ENCODE measurements at regions not wholly inside any gene's neighbourhood (a gene's known extent, or its start where the extent isn't known, plus 50 kb on each side); places are given as distances from the start of the nearest gene placed in this dataset.

DNA sequence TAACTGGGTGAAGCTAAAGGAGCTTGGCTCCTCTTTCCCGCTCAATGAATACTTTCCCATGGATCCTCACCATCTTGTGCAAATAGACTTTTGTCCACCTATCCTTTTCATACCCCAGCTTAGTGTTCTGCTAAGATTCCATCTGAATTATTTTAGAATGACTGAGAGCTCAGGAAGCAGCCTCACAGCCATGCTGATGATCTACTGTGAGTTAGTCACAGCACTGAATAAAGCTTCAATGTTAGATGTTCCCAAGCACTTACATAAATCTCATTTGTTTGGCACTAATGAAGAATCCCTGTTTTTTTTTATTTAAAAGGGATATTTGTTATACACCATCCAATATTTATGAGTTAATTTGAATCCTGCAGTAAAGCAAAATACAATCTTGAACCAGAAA lies 317.6 kb upstream of the TRPC7 start:
- DNase-seq, result no peak

DNA sequence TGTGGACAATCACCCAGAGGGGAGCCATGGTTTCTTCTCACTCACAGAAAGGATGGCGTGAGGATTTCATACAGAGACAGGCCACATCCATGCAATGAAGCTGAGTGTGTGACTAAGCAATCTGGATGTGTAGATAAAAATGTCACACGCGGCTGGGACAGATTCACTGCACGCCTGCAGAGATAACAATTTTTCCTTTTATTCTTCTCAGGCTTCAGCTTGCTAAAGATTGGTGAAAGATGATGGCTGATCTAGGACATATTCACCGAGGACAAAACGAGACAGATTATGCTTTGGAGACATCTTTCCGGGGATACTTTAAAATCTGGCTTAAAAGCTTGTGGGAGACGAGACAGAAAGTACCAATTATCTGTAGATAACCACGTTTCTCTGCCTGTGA lies 313.9 kb upstream of the TRPC7 start:
- no peak for DNase-seq

DNA sequence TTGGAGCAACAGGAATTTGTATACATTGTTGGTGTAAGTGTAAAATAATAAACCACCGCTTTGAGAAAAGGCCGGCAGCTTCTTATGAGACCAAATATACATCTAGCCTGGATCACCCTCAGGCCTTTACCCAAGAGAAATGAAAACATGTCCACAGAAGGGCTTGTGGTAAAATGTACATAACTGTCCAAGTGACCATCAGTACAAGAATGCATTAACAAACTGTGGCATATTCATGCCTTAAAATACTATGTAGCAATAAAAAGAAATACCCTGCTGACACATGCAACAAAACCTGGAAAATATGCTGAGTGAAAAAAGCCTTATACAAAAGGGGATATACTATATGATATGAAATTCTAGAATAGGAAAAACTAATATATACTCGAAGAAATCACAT lies 311.9 kb upstream of the TRPC7 start:
- DNase-seq, result peak; percentile 2

DNA sequence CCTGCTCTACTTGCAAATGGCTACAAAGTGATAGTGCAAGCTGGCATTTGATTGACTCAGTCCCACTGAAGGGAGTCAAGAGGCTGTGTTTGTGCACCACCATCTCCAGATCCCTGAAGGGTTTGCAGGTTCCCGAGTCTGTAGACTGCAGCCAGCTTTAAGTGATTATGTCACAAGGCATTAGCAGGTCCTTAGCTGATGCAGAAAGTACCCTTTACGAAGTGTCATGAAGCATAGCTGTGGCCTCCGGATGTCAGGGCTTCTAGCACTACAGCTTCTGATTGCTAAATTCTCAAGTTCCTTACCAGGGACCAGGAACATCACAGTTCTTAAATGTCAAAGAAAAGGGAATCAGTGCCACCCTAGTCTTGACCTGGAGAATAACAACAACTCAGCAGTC lies 311.3 kb upstream of the TRPC7 start:
- no peak for DNase-seq

DNA sequence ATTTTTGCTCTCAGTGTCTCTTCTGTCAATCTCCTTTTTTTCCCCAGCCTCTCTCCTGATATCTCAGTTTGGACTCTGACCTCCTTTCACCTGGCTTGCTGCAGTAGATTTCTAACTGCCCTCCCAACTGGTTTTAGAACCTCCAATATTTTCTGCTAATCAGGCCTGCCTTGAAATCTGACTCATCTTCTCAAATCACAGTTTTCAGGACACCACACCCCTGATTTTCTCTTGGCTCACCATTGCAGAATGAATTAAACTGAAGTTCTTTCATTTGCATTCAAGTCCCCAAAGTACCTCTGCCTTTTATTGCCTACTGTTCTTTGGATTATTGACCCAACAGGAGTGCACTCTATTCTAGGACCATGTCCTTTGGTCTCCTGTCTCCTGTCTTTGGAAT lies 310.4 kb upstream of the TRPC7 start:
- DNase-seq, result no peak

DNA sequence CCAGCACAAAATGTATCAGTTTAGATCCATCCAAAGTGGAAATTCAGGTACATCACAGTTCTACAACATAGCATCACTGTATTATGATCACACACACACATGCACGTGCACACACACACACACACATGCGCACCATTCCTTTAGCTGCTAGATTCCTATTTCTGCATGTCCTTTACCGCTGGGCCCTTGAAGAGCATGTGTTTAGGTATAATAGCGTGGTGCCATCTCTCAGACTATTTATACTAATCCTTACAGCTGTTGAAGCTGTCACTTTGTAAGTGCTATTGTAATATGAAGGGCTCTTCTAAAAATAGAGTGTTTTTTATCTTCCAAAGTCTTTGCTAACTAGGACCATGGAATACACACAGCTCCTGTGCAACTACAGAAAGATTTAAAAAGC lies 308.8 kb upstream of the TRPC7 start:
- DNase-seq, result no peak

DNA sequence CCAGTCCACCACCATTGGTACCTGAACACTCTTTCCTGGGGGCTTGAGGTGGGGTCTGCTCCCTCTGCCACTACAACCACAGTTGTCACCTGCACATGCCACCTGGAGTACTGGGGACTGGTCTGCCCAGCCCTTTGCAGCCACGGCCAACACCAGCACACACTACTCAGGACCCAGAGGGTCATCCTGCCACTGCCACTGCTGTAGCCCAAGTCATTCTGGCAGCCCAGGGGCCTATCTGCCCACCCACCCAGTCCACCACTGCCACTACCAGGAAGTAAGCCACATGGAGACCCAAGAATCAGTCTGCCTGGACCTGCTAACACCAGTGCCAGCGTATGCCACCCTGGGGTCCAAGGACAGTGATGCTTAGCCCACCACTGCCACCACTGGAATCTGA lies 302.4 kb upstream of the TRPC7 start:
- no peak for DNase-seq

DNA sequence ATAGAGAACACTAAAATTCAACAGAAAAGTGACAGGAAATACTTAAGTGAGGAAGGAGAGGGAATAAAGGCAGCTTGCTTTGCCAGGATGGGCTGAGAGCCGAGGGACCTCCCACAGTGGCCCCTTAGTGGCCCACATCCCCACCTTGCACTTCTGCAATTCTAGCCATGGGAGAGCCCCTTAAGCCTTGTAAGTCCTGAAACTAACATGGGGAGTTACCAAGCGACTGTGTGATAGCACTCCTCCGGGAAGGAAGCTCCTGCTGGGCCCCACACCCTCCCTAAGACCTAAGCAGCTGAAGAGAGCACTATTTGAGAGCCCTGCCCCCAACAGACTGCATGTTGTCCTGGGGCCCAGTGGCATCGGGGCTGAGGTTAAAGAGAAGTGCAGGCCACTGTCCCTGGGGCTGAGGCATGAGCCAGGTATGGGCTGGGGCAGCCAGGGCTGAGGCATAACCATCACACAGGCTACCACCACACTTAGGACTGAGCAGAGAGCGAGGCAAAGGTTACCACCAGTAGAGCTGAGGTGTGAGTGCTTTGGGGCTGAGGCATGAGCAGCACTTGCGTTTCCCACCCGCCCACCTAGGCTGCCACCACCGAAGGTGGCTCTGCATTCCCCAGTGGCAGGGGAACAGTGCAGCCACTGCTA lies 301.8 kb upstream of the TRPC7 start:
- no peak for DNase-seq

DNA sequence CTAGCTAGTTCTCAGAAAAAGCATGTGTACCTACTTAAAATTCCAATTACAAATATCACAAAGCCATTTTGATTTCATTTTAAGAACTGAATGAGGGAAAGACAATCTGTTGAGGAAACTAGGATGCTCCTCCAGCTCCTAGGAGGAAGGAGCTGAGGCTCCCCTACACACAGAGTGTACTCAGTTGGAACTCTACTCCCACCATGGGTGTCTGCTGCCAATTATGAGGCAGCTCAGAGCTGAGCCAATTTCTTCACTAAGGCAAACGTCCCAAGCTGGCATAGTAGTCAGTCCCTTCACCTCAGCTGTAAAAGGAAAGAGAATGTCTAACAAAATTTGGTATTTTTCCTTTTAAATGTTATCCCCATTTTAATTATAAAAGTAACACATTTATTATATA lies 300.0 kb upstream of the TRPC7 start:
- no peak for DNase-seq

DNA sequence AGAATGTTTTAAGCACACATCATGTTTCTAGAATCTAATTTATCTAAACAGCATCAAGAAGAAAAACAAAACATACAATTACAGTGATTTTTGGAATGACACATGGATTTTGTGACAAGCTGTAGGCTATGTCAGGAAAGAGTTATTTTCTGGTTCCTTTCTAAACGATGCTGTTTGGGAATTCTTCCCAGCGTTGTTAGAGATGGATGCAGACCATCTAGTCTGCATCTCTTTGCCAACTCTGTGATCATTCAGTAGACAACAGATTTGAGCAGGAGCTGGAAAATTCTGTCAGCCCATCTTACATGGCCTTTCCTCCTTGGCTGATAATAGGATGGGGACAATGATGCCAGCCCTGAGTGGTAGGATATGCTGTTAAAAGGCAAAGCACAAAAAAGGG lies 295.7 kb upstream of the TRPC7 start:
- no peak for DNase-seq

DNA sequence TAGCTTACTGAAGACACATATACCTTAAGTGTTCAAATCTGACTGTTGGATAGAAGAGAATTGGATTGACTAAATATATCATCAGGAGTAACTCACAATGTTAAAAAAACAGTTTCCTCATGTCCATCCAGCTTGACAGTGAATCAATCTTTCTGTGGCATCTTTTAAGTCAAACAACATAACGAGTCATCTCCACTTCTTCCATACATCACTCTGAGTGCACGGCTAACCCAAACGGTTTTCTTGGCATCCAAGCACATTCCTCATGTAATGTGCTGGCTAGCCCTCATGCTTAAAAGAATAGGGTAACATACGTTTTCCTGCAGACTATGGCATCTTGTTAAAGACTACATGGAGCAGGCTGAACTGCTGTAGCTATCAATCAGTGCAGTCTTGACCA lies 291.5 kb upstream of the TRPC7 start:
- no peak for DNase-seq

DNA sequence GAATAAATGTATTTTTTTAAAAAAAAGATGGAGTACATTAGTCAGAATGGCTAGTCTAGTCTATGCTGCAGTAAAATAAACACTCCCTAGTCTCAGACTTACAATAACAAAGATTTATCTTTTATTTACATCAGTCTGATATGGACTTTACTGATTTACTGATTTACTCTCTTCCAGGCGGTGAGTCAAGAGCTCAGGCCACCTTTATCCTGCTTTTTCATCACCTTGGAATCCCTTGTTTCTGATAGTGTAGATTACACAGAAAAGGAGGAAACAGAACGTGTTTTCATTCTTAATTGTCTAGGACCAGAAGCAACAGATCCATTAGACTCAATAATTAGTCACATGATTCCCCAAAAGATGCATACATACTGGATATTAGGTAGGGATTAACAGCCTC lies 290.1 kb upstream of the TRPC7 start:
- no peak for DNase-seq

DNA sequence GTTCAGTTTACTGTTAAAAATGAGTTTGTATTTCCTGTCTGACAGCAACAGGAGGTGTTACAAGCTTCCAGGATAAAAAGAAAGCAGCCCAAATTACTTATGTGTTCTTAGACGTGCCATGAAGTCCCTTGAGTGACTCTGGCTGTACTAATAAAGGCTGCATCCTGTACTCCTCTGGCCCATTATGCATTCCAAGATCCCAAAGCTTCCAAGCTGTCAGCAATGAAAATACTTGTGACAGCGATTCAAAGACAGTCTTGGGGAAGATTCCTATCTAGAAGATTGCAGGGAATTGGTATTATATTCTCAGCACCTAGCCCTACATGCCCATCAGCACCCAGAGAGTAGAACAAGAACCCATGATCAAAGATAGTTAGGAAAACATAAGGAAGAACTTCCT lies 281.6 kb upstream of the TRPC7 start:
- DNase-seq, result no peak

DNA sequence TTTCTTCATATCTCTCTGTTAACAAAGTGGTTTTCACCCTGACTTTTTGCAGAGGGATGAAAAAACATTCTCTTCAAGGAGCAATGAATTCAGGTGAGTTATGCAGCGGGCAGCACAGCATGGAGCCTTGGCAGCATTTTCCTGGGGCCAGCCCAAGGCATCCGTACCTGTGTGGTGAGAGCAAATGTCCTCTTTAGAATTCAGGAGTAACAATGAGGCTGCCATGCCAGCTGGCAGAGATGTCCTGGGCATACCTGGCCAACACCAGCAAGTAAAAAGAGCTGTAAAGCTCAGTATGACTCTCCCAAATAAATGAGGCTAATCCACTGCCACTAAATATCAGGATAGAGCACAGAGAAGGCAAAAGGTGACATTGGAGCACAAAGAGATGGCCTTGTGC lies 277.6 kb upstream of the TRPC7 start:
- DNase-seq, result no peak

DNA sequence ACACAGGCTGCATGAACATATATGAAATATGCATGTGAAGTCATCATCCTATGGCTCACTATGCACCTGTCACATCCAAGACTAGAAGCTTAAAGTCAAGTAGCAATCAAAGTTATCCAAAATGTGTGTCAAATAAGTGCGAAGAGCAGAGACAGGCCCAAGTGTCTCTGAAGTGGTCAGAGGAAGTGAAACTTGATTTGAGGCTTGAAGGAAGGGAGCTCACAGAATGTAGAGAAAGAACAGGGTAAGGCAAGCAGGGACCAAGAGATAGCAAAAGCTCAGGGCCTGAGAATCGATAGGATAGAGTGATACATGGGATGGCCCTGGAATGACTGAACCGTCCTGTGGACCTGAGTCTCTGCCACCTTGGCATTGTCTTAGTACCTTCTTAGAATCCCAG lies 274.3 kb upstream of the TRPC7 start:
- no peak for DNase-seq

DNA sequence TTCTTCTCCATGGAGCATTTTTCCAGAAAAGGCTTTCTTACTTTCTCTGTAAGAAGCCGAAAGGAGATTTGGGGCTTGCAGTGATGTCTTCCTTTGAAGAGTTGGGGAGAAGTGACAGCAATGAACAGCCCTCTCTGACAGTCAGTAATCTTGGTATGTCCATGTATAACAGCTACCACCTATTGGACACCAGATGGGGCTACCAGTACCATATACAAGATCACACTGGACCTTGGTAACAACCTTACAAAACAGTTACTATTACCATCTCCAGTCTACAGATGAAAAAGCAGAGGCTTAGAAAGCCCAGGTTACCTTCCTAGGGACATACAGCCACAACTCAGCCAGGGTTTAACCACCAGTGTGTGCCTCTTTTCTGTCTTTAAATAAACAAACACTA lies 272.7 kb upstream of the TRPC7 start:
- no peak for DNase-seq

DNA sequence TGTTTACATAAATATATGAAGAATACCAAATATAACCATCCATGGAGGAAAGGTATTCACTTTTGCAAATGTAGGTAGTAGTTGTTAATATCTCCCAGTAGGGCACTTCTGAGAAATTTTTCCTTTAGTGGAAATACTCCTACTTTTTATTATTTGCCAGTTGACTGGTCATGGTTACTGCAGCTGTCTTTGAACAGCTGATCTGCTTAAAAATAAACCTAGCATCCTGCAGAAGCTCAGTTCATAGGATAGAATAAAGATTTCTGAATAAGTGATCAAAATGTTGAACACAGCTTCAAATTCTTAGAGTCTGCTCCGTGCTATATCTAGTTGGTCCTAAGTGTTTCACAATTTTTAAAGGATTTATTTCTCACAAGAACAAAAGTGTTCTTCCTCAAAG lies 270.7 kb upstream of the TRPC7 start:
- no peak for DNase-seq

DNA sequence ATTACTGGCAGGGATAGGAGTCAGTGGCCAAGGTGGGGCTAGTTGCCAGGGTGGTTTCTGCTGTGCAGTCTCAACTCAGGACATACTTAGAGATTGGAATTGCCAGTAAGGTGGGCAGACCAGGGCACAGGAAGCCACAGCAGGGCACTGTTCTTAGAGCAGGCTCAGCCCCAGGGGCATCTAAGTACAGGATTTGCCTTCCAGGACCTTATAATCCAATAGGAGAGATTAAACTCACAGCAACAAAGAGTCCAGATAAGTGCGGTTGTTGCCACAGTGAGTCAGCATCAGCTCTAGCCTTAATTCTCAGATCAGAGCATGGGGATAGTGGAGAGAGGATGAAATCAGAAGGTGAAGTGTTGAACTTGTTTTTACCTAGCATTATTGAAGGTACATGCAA lies 265.8 kb upstream of the TRPC7 start:
- DNase-seq, result no peak

DNA sequence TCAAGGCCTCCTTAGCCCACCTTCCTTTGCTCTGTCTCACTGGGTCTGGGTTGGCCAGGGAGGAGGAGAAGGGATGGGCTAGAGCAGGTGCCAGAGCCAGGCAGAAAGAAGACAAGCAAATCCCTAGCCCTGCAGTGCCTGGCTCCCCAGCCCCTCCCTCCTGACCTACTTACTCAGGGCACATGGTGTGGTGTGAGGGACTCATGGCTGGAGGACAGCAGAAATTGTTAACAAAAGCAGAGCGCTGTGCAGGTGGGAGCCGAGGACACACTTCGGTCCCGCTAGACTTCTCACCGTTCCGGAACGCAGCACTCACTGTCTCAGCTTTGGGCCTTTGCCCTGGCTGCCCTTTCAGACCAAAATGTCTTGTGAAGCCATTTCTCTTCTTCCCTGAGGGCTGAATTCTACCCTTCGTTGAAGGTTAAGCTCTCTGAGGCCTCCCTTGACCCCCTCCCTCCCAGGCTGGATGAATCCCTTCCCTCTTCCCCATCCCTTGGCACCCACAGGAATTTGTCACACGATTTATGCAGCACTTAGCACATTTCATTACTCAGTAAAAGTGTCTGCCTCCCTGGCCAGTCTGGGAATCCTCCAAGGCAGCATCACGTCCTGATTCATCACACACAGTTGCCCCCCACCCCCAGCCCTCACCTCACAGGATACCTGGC lies 263.9 kb upstream of the TRPC7 start:
- no peak for DNase-seq

DNA sequence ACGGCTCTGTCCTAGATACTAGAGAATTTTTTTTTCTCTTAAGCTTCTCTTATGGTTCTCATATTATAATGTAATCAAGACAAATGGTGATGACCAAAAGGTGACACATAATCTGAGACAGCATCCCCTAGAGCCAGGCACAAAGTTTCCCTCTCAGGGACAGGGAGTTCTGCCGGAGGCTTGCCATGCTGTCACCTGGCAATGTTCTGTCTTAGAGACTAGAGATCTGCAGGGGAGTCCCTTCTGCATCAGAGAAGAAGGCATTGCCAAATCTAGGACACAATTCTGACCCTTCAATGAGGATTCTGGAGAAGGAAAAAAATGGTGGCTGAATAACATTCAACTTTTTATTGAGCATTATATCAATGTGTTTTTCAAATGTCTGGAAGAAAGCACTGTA lies 261.2 kb upstream of the TRPC7 start:
- no peak for DNase-seq

DNA sequence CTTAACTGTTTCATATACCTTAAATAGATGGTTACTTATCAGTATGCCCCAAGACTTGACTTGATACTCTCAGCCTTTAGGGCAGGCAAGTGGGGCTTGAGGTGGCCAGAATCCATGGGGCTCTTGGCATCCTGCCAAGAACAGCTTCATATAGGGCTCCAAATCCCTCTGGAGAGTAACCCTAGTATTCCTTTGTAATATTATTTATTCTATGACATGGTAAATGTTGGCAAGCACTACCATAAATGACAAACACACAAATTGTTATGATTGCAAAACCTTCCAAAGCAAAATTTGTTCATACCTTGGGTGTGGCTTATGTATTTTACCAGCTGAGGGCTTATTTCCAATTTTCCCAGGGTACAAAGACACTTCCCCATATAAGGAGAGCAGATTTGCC lies 257.4 kb upstream of the TRPC7 start:
- DNase-seq, result no peak

DNA sequence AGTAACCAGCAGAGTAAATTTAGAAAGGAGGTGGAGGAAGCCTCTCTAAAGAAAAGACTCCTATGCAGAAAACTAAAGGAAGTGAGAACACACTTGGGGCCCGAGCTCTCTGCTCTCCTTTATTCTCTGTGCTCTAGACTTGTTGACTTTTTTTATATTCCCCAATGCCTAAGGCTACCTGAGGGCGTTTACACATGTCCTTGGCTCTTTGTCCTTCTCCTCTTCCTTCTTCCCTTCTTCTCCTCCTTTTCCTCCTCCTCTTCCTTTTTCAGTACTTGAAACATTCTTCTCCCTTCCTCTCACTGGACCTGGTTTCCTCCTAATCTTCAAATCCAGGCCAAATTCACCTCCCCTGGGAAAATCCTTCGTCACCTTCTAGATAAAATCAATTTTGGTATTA lies 256.4 kb upstream of the TRPC7 start:
- DNase-seq, result no peak

DNA sequence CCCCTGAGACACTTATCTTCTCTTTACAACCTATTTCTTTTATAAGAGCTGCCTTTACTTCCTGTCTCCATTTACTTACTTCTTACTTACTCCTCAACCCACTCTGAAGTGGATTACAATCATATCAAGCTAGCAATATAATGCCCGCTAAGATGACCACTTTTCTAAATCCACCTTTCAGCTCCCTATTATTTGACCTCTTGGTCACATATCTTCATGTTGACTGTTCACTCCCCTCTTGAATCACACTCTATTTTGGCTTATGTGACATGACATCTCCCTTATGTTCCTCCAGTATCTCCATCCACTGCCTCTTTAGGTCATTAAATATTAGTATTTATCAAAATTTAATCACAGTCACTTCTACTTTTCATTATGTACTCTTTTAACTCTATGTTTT lies 255.3 kb upstream of the TRPC7 start:
- DNase-seq, result no peak

DNA sequence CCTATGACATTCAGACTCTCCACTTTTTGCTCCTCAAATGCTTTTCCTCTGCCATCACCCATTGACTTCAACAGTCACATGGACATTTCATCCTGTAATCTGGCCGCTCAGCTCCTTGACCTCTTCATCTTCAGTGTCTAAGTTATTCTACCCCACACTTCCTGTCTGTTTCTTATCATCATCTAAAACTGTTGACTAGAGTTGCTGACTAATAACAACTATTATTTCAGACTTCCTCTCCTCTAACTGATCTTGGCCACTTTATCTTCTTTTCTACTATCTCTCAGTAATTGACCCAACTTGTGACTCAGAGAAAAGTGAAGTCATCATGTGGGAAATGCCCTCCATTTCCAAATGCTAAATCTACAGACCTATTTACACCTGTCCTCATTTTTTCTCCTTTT lies 254.7 kb upstream of the TRPC7 start:
- no peak for DNase-seq

DNA sequence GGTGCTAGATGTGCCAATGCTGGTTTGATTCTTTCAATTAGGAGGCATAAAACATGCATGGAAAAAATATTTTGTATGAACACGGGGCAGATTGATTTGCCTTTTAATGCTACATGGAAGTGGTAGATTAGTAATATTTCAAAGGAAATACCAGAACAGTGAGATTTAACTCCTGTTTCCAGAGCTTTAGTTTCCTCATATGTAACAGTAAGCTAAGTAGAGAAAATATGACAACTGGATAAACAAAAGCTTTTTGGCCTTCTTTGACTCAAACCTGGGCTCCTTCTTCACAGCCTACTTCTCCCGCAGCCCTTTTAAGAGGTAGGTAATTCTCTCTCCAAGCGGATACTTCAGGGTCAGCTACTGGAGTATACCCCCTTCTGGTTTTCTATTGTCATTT lies 254.2 kb upstream of the TRPC7 start:
- no peak for DNase-seq

Data from amniotic stem cell (primary cell).